NCI-H1048 (cell line): ENCODE measurements at regions not wholly inside any gene's neighbourhood (a gene's known extent, or its start where the extent isn't known, plus 50 kb on each side); places are given as distances from the start of the nearest gene placed in this dataset.
"Not testable (repeated sequence)": the region's sequence is repeated elsewhere in the genome, so short reads cannot be mapped to it uniquely, and the experiment has no call there.

ENCODE experiments used
- DNase-seq: peaks from one replicate; lab custom pipeline; 2025; lab: John Stamatoyannopoulos, UW

DNA sequence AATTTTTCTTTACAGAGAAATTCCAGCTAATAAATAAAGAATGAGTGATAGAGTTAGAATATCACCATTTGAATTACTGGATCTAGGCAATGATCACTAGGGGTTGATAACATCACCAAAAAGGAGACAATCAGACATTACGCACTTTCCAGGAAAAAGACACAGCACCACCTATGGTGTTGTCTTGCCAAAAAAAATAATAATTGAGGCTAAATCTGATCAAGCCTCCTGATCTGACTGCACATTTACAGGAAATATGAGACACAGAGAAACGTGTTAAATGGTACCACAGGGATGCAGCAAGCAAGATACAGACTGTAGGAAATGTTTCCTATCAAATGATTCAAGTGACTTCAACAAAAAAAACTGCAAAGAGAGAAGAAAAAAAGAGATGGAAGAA lies 92.8 kb downstream of the EOMES start:
- DNase-seq: no peak

DNA sequence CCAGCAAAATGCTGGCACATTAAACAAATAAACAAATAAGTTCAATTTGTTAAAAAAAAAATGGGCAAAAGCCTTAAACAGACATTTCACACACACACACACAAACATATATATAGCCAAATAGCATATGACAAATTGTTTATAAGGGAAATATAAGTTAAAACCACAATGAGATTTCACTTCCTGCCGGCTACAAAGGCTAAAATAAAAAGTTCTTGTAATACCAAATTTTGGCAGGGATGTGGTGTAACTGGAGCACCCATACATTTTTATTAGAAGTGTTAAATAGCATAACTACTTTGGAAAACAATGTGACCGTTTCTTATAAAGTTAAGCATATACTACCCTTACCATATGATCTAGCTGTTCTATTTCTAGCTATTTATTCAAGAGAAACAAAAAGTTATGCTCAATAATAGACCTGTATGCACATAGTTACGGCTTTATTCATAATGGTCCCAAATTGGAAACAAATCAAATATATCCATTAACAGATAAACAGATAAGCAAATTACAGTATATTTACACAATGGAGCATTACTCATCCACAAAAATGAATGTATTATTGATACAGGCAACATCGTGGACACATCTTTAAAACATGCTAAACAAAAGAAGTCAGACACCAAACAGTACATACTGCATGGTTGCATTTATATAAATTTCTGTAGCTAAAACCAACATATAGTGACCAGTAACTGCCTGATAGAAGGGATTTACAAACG lies 93.9 kb downstream of the EOMES start:
- no peak for DNase-seq

DNA sequence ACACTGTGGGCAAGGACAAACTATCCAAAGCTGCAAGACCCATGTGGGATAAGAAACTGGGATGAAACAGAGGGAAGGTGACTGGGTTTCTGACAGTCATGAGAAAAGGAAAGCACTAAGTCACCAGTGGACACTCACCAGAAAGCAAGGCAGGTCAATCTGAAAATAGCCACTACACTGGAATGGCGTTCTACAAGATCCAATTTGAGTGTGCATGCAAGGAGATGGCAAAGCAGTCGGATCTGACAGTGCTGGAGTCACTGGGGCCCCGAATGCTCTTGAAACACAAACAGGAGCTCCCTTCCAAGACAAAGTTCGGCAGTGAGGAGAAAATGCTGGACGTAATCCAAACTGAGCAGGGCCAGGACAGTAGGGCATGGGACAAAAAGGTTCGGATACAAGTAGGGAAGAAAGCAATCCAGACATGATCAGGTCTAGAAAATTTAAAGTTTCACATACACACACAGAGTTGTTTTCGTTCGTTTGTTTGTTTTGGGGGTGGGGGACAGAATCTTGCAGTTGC lies 95.5 kb downstream of the EOMES start:
- DNase-seq: no peak

DNA sequence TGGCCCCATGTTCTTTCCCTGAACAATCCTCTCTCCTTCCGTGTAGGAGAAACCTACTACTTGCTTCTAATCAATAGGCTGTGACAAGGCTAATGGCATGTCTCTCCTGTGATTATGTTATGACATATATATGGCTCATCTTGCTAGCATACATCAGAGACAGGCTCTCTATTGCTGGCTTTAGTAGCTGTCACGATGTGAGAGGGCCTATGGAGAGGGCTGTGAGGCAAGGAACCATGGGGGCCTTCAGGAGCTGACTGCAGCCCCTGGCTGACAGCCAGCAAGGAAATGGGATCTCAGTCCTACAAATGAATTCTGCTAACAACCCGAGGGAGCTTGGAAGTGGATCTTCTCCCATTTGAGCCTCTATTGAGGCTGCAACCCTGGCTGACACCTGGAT lies 96.3 kb downstream of the EOMES start:
- DNase-seq: no peak

DNA sequence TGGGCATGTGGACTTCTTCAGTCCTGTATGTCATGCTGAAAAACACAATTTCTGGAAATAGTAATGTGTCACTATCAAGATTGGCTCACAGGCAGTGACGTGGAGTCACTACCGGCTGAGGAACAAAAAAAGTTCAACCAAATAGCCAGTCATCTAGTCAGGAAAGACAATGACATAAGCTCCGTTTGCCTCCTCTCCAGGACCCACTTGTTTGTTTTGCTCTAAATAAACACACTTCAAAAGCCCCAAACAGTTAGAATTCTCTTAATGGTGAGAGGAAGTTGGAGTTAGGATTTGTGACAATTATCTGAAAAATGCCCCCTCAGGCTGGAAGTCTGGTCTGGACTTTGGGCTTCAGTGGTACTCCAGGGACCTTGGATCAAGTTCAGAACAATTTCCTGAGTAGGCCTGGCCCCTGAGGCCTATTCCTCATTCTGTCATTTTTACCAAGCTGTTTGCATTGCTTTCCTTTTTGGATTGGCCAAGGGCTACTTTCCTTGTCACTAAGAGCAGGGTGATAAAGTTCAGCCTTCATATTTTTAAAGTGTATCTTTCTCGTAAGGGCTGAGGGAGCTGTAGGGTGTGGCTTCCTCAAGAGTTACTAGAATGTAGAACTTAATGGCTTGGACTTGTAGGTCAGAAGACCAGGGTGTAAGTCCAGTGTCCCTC lies 98.9 kb downstream of the EOMES start:
- no peak for DNase-seq

DNA sequence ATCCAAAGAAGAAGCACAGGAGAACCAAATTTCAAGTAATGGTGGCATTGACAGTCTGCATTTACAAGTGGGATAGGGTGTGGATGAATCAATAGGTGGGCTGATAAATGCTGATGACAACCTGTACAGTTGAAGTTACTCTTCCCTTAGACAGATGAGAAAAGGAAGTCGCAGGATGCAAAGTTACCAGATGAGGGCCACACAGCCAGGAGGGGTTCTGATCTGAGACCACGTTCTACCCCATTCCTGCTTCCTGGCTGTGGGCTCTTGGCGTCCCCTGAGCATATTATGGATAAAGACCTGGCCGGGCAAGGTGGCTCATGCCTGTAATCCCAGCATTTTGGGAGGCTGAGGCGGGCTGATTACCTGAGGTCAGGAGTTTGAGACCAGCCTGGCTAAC lies 104.6 kb downstream of the EOMES start:
- no peak for DNase-seq

DNA sequence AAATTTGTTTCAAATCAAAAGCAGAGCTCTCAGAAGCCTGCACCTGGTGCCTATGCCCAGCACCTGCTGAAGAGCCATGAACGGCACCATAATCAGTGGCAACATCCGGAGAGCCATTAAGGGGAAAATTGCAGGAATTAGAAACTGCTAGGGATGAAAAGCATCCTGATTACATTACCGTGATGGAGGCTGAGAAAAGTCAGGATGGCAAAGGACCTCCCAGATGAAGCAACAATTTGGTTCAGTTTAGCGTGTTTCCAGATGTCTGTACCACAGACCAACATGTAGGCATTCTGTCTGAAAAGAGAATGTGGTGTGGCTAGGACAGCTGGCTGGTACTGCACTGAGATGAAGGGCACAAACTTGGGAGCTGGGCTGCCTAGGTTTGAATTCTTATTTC lies 106.1 kb downstream of the EOMES start:
- no peak for DNase-seq

DNA sequence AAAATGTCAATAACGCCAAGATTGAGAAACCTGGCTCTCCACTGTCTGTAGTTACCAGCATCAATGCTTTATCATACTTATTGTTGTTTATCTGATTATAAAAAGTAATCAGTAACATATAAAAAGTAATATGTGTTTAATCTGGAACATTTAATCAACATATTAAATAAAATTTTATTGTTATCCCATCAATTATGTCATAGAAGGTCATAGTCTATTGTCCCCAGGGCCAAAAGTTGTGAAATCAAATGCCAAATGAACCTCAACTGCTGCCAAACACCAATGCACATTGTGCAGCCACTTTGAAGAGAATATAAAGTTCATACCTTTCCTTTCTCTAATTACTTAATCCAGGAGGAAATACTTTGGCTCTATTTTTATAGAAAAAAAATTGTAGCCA lies 106.6 kb downstream of the EOMES start:
- DNase-seq: no peak

DNA sequence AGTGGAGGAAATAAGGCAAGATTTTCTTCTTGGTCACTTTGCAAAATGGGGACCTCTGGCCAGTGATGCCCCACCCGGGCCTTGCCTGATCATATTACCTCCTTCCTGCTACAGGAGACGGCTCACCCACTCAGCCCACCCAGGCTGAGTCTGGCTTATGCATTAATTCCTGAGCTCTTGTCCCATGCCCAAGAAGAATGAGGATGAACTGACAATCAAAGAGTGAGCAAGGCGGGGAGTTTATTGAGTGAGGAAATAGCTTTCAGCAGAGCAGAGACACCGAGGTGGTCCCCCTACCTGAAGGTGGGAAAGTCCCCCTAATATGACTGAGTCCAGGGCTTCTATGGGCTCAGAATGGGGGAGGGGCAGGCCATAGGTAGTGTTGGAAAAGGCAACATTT lies 107.5 kb downstream of the EOMES start:
- DNase-seq: no peak

DNA sequence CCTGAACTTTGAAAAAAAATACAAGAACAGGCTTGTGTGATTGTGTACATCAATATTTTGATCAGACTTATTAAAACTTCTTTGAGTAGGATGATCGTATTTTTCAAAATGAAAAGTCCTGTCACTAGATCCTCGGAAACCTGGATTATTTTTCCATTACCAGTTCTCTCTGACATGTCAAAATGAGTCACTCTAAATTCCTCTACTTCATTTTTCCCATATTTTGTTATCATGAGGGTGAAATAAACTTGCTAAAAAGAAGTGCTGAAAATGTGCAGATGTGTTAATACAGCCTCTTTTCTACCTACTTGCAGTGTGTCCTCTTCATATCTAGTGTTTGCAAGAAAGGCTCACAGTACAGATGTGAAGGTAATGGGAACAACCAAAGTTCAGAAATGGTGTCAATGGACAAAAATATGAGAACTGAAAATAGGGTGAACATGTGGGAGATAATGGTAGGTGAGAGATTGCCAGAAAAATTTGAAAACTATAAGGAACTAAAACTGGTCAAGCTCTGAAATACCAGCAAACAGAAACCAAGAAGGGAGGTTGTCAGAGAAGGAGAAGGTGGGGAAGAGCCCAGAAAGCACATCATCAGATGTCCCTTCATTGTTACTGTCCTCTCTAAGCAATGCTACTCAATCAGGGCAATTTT lies 108.2 kb downstream of the EOMES start:
- DNase-seq: no peak

DNA sequence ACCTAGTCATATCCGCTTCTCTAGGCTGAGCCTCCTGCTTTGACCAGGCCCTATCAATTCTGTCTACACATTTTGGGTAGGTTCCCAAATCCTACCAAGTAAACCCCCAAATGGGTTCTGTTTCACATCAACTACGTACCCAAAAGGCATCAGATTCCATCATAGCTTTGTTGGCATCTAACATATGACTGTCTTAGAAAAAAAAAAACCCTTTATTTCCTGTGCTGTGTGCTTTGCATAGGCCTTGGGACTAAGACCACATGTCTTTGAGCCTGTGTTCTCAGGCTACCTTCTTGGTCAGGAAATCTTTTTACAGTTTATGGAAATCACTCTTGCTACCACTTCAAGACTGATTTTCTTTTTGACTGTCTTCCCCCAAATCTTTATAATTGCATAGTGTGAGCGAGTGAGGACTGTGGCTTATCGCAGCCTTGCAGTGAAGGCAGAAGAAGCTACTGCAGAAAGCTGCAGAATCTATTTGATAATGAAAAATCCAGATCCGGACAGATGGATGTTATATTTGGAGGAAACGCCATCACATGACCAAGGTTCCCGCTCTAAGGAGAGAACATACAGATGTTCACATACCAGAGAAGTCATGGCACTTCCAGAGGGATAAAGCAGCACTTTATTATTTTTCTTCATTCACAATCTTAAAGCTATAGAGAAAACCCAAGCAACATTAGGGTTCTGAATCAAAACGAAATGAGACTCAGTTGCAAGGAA lies 111.2 kb downstream of the EOMES start:
- no peak for DNase-seq

DNA sequence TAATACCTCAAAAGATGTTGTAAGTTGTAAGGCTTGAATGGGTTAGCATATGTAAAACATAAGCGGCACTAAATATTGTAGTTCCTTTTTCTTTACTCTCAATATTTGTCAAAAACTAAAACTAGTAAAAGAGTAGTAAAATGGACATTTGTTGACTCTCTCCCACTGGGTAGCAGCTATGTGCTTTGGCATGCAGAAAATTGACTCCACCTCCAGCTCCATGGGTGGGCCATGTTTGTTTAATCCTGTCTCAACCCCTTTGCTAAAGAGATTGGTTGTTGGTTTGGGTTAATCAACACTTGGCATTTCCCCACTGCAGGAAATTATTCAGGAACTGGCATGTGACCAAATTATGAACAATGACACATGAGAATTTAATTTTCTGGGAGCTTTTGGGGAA lies 114.8 kb downstream of the EOMES start:
- no peak for DNase-seq

DNA sequence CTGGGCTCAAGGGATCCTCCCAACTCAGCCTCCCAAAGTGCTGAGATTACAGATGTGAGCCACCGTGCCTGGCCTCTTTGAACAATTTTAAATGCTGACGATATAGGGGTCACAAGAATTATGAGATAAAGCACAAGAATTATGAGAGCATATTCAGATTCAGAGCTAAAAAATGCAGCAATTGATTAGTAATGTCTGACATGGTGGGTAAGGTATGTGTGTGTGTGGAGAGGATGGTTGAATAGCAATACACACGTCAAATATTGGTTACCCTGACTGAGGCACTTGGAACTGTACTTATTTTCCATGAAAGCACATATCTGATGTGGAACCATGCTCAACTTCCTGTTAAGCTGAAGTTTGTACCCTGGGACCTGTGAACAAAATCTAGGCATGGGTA lies 115.6 kb downstream of the EOMES start:
- DNase-seq: no peak

DNA sequence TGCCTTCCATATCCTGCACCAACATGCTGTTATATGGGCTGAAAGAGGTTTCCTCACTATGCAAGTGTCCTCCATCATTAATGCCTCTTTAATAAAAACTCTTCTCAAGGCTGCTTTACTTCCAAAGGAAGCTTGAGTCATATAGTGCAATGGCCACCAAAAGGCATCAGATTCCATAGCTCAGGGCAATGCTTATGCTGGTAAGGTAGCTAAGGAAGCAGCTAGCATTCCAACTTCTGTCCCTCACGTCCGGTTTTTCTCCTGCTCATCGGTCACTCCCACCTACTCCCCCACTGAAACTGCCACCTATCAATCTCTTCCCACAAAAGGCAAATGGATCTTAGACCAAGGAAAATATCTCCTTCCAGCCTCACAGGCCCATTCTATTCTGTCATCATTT lies 117.1 kb upstream of the SLC4A7 start:
- not testable (repeated sequence) for DNase-seq

DNA sequence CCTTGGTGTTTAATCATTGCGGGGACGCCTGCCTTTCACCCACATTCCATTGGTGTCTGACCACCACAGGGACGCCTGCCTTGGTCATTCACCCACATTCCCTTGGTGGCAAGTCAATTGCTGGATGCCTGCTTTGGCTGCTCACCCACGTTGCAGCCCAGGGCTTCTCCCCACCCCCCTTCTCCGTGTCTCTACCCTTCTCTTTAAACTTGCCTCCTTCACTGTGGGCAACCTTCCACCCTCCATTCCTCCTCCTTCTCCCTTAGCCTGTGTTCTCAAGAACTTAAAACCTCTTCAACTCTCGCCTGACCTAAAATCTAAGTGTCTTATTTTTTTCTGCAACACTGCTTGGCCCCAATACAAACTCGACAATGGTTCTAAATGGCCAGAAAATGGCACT lies 115.6 kb upstream of the SLC4A7 start:
- not testable (repeated sequence) for DNase-seq

DNA sequence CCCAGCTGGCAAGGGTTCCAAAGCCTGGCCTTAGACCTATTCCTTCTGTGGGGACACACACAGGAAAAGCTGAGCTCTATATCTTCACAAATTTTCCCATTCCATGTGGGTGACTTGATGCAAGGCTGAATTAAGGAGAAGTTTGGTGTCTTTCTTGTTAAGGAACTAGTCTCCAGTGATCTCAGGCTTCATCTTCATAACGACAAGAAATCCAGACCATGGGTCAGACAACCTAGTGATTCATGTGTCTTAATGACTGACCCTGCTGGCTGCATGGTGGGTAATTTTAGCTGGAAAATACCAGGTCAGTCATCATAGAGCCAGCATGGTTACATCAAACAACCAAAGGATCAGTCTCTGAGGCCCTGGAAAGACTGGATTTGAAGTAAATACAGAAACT lies 112.7 kb upstream of the SLC4A7 start:
- no peak for DNase-seq

DNA sequence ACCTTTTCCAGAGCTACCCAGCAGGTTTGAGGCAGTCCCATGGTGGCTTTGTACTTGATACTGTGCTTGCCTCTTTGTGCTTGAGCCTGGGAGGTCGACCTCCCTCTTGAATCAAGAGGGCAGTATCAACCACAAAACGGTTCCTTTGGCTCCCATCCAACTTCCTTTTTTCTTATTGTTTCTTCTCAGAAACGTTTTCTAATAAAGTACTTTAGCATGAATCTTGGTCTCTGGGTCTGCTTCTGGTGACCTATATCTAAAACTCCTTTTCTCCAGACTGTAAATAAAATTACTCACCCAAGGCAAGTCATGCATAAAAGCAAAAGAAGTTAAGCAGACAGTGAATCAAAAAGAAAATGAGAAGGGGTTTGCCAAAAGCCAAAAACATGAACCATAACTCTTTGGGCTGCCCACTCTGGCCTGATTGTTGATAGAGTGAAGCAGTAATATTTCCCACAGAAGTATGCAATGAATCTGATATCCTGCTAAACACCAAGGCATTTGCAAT lies 112.2 kb upstream of the SLC4A7 start:
- no peak for DNase-seq

DNA sequence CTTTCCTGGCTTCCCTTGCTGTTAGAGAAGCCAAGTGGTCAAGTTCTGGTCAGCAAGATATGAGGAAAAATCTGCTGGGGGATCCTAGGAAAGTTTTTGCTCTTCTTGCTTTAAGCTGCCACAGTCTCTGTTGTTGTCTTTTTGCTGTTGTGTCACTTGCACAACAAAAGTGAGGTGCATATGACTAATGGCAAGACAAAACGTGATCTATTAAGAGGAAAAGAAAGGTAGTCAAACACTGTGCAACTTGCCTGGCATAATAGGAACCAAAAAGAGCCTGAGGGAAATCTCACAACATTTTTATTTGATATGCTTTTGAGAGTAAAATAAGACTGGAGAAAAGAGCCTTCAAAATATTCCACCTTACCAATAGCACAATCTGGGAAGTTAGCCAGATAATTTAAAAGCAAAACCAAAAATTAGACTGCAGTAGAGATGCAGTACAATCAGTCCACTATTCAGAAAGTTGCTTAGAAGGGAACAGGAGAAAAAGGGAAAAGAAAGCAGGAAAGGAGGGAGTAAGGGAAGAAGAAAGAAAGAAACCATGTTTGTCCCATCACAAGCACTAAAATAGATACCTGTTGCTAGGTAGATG lies 110.0 kb upstream of the SLC4A7 start:
- no peak for DNase-seq

DNA sequence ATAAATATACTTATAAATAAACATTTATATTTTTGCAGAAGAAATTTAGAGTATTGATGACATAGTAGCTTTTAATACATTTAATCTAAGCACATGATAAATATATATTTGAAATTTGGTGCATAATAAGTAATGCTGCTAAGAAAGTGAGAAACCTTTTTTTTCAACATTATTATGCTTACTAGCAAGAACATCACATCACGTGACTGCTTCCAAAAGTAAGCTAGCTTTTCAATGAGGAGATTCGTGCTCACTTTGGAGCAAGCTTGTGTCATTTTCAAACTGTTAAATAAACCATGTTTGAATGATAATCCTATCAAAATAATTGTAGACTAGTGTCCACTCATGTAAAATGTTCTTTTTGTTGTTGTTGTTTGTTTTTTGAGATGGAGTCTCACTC lies 109.0 kb upstream of the SLC4A7 start:
- no peak for DNase-seq

DNA sequence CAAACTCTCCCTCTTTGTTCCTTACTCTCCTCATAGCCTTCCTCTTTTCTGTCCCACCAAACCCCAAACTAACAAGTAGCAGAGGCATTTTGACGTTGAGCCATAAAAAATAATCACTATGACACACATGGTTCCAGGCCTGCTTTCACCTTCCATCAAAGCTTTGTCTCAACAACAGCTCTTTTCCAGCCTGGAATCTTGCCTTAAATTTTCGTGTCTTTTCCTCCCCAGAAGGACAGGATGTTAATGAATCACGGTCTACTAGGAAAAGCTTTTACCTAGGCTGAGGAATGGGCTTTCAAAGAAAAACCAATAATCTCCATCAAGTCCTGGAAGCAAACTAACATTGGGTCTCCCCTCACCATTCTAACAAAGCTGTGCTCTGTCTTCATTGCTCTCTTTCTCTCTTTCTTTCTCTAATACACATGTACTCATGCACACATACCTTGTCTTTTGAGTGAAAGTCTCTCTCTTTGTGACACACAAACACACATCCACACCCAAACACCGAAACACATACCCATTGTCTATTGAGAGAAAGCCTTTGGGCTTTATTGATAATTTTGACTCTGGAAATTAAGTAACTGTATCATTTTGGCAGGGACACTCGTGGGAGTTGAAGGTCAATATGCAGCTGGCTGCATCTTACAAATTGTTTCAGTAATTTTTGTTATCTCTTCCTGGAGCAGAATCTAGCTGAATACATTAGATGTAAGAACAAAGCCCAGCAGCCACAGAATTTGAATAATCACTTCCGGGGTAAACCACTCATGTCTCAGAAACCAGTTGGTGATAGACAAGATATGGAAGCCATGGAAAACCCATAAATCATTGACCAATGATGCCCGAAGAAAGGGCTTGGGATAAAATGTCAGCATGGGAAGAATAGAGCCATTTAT lies 107.4 kb upstream of the SLC4A7 start:
- peak; percentile 29 for DNase-seq
